H1 (cell line): ENCODE measurements at regions not wholly inside any gene's neighbourhood (a gene's known extent, or its start where the extent isn't known, plus 50 kb on each side); places are given as distances from the start of the nearest gene placed in this dataset.

Source experiments
- CTCF ChIA-PET: fragments of 300-600 bp; sonication (Branson Sonifier 250); formaldehyde crosslinking; loops from one replicate; lab custom pipeline; 2021; ENCODE audit not compliant: partially characterized antibody; lab: Charles Lee
- POLR2A ChIA-PET: fragments of 300-600 bp; sonication (Branson Sonifier 250); formaldehyde crosslinking; loops from one replicate; lab custom pipeline; 2021; ENCODE audit warnings: inconsistent platforms; ENCODE audit not compliant: partially characterized antibody; lab: Charles Lee
- DNase-seq, 2 experiments: peaks; one replicate each; pipeline versions ENCODE4 v3.0.0 to v3.0.0-alpha.2; 2010 to 2022; ENCODE audit warnings: low spot score in 2 of 2, low read depth in 1 of 2, mixed read lengths in 1 of 2
- FAIRE-seq: peaks from 2 replicates; lab custom pipeline; 2011; peaks lifted over from hg19 to GRCh38; lab: Jason Lieb, UNC
- H2AFZ ChIP-seq: 2 replicates; pipeline ENCODE4 v1.8.1; 2012; ENCODE audit warnings: low read length, inconsistent platforms
- H2AK5ac ChIP-seq: 2 replicates; pipeline ENCODE4 v1.6.1; 2013; ENCODE audit warnings: low read depth, low read length
- H2BK120ac ChIP-seq: replicated peaks from 2 replicates; pipeline ENCODE3; 2013; ENCODE audit warnings: low read depth, low read length, inconsistent platforms
- H2BK12ac ChIP-seq: 2 replicates; pipeline ENCODE4 v1.6.1; 2013; ENCODE audit warnings: low read depth, low read length
- H2BK15ac ChIP-seq: 2 replicates; pipeline ENCODE4 v1.6.1; 2013; ENCODE audit warnings: low read length
- H2BK20ac ChIP-seq: 2 replicates; pipeline ENCODE4 v1.6.1; 2013; ENCODE audit warnings: low read length
- H2BK5ac ChIP-seq: 2 replicates; pipeline ENCODE4 v1.6.1; 2013; ENCODE audit warnings: low read depth, low read length
- H3K14ac ChIP-seq: 2 replicates; pipeline ENCODE4 v1.6.1; 2013; ENCODE audit warnings: inconsistent platforms; ENCODE audit not compliant: insufficient read length
- H3K18ac ChIP-seq: 2 replicates; pipeline ENCODE4 v1.6.1; 2013; ENCODE audit warnings: low read length; ENCODE audit errors: extremely low read depth
- H3K23ac ChIP-seq: 2 replicates; pipeline ENCODE4 v1.6.1; 2013; ENCODE audit warnings: inconsistent platforms; ENCODE audit not compliant: insufficient read length
- H3K23me2 ChIP-seq: 2 replicates; pipeline ENCODE4 v1.6.1; 2013; ENCODE audit warnings: low read depth, low read length
- H3K27ac ChIP-seq: 2 replicates; pipeline ENCODE4 v1.6.1; 2011; ENCODE audit warnings: low read depth, low read length, inconsistent platforms
- H3K27me3 ChIP-seq, 4 experiments: replicated peaks in 1 of 4; 1 replicate in 1 of 4; 2 replicates in 3 of 4; pipeline versions ENCODE4 v1.6.1 to v1.8.1; 2011 to 2013; ENCODE audit warnings: low read length in 3 of 4, mild to moderate bottlenecking in 3 of 4, inconsistent platforms in 2 of 4, mixed read lengths in 2 of 4, moderate library complexity in 1 of 4; ENCODE audit not compliant: control insufficient read depth in 3 of 4, insufficient read depth in 3 of 4; ENCODE audit errors: extremely low read depth in 1 of 4
- H3K36me3 ChIP-seq, 4 experiments: 2 replicates each; pipeline versions ENCODE4 v1.6.1 to v1.8.1; 2011 to 2013; ENCODE audit warnings: mild to moderate bottlenecking in 4 of 4, low read length in 3 of 4, moderate library complexity in 2 of 4, control low read depth in 1 of 4, inconsistent platforms in 1 of 4; ENCODE audit not compliant: insufficient read depth in 4 of 4, control insufficient read depth in 2 of 4
- H3K4ac ChIP-seq: replicated peaks from 2 replicates; pipeline ENCODE3; 2013; ENCODE audit warnings: low read length, low read depth, mixed read lengths, inconsistent platforms; ENCODE audit not compliant: insufficient read length
- H3K4me1 ChIP-seq, 4 experiments: replicated peaks in 1 of 4; 1 replicate in 1 of 4; 2 replicates in 3 of 4; pipeline versions ENCODE4 v1.6.1 to v1.8.1; 2011 to 2013; ENCODE audit warnings: low read length in 3 of 4, inconsistent platforms in 2 of 4, mixed read lengths in 1 of 4; ENCODE audit not compliant: insufficient read depth in 4 of 4, control insufficient read depth in 3 of 4
- H3K4me2 ChIP-seq, 2 experiments: 2 replicates each; pipeline versions ENCODE4 v1.6.1 to v1.8.1; 2011 to 2013; ENCODE audit warnings: low read depth in 2 of 2, low read length in 2 of 2, control low read depth in 1 of 2, inconsistent platforms in 1 of 2, mild to moderate bottlenecking in 1 of 2; ENCODE audit not compliant: insufficient read depth in 1 of 2
- H3K4me3 ChIP-seq, 4 experiments: fragments of 200-600, 300-600 bp in 1 of 4; sonication (generic), shearing (Covaris generic), sonication (Bioruptor Twin) in 1 of 4; 2 replicates each; pipeline versions ENCODE4 v1.5.1 to v1.8.1; 2011 to 2016; ENCODE audit warnings: low read length in 4 of 4, low read depth in 3 of 4, control low read depth in 2 of 4, inconsistent platforms in 2 of 4, mild to moderate bottlenecking in 2 of 4, mixed read lengths in 1 of 4, moderate library complexity in 1 of 4; ENCODE audit not compliant: insufficient read depth in 2 of 4; ENCODE audit errors: extremely low read depth in 1 of 4
- H3K56ac ChIP-seq: replicated peaks from 2 replicates; pipeline ENCODE3; 2013; ENCODE audit warnings: low read depth, mild to moderate bottlenecking, mixed read lengths, low read length, inconsistent platforms; ENCODE audit not compliant: insufficient read length
- H3K79me1 ChIP-seq: 2 replicates; pipeline ENCODE4 v1.6.1; 2013; ENCODE audit warnings: low read depth, low read length, control low read depth
- H3K79me2 ChIP-seq, 2 experiments: 2 replicates each; pipeline versions ENCODE4 v1.6.1 to v1.8.1; 2012 to 2013; ENCODE audit warnings: low read length in 2 of 2, mild to moderate bottlenecking in 2 of 2, inconsistent platforms in 1 of 2; ENCODE audit not compliant: insufficient read depth in 2 of 2, control insufficient read depth in 1 of 2
- H3K9ac ChIP-seq, 4 experiments: replicated peaks in 1 of 4; 1 replicate in 1 of 4; 2 replicates in 3 of 4; pipeline versions ENCODE4 v1.6.1 to v1.8.1; 2011 to 2013; ENCODE audit warnings: low read depth in 3 of 4, low read length in 3 of 4, control low read depth in 2 of 4, mild to moderate bottlenecking in 2 of 4, moderate library complexity in 2 of 4, inconsistent platforms in 1 of 4; ENCODE audit errors: extremely low read depth in 1 of 4
- H3K9me3 ChIP-seq, 2 experiments: 2 replicates each; pipeline versions ENCODE4 v1.6.1 to v1.8.1; 2012 to 2013; ENCODE audit warnings: mild to moderate bottlenecking in 2 of 2, moderate library complexity in 2 of 2, control low read depth in 1 of 2, inconsistent platforms in 1 of 2, low read depth in 1 of 2, low read length in 1 of 2, mixed read lengths in 1 of 2; ENCODE audit not compliant: insufficient read depth in 2 of 2
- H4K20me1 ChIP-seq, 2 experiments: replicated peaks in 1 of 2; 2 replicates each; pipeline versions ENCODE3 to v1.8.1; 2011 to 2013; ENCODE audit warnings: inconsistent platforms in 2 of 2, low read length in 2 of 2, mild to moderate bottlenecking in 1 of 2; ENCODE audit not compliant: insufficient read depth in 2 of 2, control insufficient read depth in 1 of 2
- H4K5ac ChIP-seq: 2 replicates; pipeline ENCODE4 v1.6.1; 2013; ENCODE audit warnings: low read length, low read depth, mixed read lengths, inconsistent platforms; ENCODE audit not compliant: insufficient read length
- H4K8ac ChIP-seq: 2 replicates; pipeline ENCODE4 v1.8.0; 2013; ENCODE audit warnings: mild to moderate bottlenecking, moderate library complexity, low read length, inconsistent platforms; ENCODE audit not compliant: insufficient read depth; ENCODE audit errors: extremely low read depth
- H4K91ac ChIP-seq: replicated peaks from 2 replicates; pipeline ENCODE3; 2013; ENCODE audit warnings: low read length, mixed read lengths, inconsistent platforms; ENCODE audit not compliant: insufficient read length
- BRCA1 ChIP-seq: IDR thresholded peaks from 2 replicates; pipeline ENCODE4 v1.6.1; 2012; ENCODE audit warnings: low read depth, low read length, improper control_type of control experiment
- CBX5 ChIP-seq: fragments of 300-800, 300-1000 bp; sonication (generic); IDR thresholded peaks from 2 replicates; pipeline ENCODE4 v1.7.1; 2016; ENCODE audit warnings: antibody characterized with exemption, low read length, low read depth
- CEBPB ChIP-seq: IDR thresholded peaks from 2 replicates; pipeline ENCODE4 v1.6.1; 2012; ENCODE audit warnings: low read depth, low read length
- CHD1 ChIP-seq: IDR thresholded peaks from 2 replicates; pipeline ENCODE4 v1.6.1; 2012; ENCODE audit warnings: low read depth, low read length, improper control_type of control experiment
- GTF2F1 ChIP-seq: IDR thresholded peaks from 2 replicates; pipeline ENCODE4 v1.6.1; 2012; ENCODE audit warnings: low read depth, low read length, improper control_type of control experiment, borderline replicate concordance
- SAP30 ChIP-seq: fragments of 300-600 bp; sonication (generic); IDR thresholded peaks from 2 replicates; pipeline ENCODE4 v1.7.1; 2012; ENCODE audit warnings: low read length, moderate library complexity, mild to moderate bottlenecking, inconsistent platforms; ENCODE audit not compliant: insufficient read depth, insufficient replicate concordance
- SIRT6 ChIP-seq: IDR thresholded peaks from one replicate; pipeline ENCODE4 v1.7.1; 2012; ENCODE audit warnings: low read length, inconsistent platforms
- SP4 ChIP-seq: IDR thresholded peaks from 2 replicates; pipeline ENCODE4 v1.6.1; 2012; ENCODE audit warnings: low read length, inconsistent platforms
- TAF7 ChIP-seq: optimal IDR thresholded peaks from 2 replicates; pipeline ENCODE3; 2011; ENCODE audit warnings: low read depth, mild to moderate bottlenecking, inconsistent platforms, low read length, moderate library complexity, borderline replicate concordance
- TCF12 ChIP-seq: IDR thresholded peaks from 2 replicates; pipeline ENCODE4 v1.6.1; 2011; ENCODE audit warnings: low read depth, mild to moderate bottlenecking, low read length
- USF2 ChIP-seq: IDR thresholded peaks from 2 replicates; pipeline ENCODE4 v1.6.1; 2011; ENCODE audit warnings: low read length, improper control_type of control experiment
- WGBS, 2 experiments: shearing (Covaris generic) in 1 of 2; methylation state at CpG; one replicate each; pipeline versions ENCODE4 v1.1.6 to v1.1.7; 2013 to 2015; ENCODE audit warnings: low lambda C conversion rate in 2 of 2, mixed read lengths in 2 of 2, inconsistent platforms in 1 of 2, low coverage in 1 of 2, missing lambda C conversion rate in 1 of 2; ENCODE audit not compliant: insufficient replicate concordance in 2 of 2, insufficient coverage in 1 of 2, insufficient read length in 1 of 2; ENCODE audit errors: extremely low coverage in 1 of 2, missing lambda C conversion rate in 1 of 2; 5-methylcytosine and 5-hydroxymethylcytosine counted together
- TF ChIP-seq, protein P1 (sequence below): IDR thresholded peaks from 2 replicates; pipeline ENCODE4 v1.6.1; 2012; ENCODE audit warnings: low read length, inconsistent platforms

- no peaks in the 10 kb centered on the region for H3K9me3 ChIP-seq
- H2BK5ac ChIP-seq = no peak overlapping the region
- no peak overlapping the region for H2AFZ ChIP-seq
- WGBS, 2 experiments = 83% methylated on average over 4 of the region's 4 CpGs; no CpG with 5 or more reads in 1 of the 2 experiments
- no peak overlapping the region for H4K91ac ChIP-seq
- no peak overlapping the region for H3K14ac ChIP-seq
- H3K79me1 ChIP-seq = 0 out of 2 replicates have a peak, but pooled peaks cover 2% of the 10 kb centered on the region
- H3K56ac ChIP-seq = no peak overlapping the region
- H2BK15ac ChIP-seq = no peak overlapping the region
- no peak overlapping the region for H3K18ac ChIP-seq
- H3K23me2 ChIP-seq = no peaks in the 10 kb centered on the region
- no peak overlapping the region for H4K5ac ChIP-seq
- H3K9ac ChIP-seq = no peak overlapping the region
- no peak overlapping the region for H3K4me2 ChIP-seq
- H3K79me2 ChIP-seq = no peaks in the 10 kb centered on the region
- no peaks in the 10 kb centered on the region; a peak in 1 of 8 replicates for H3K36me3 ChIP-seq
- no peak overlapping the region for H2AK5ac ChIP-seq
- no peak overlapping the region for H2BK12ac ChIP-seq
- H2BK20ac ChIP-seq = no peak overlapping the region
- H3K4ac ChIP-seq = no peak overlapping the region
- H4K20me1 ChIP-seq = no peaks in the 10 kb centered on the region
- DNase-seq (no peak), FAIRE-seq (no peak)
- no peak overlapping the region for H3K27ac ChIP-seq
- H3K4me1 ChIP-seq = no peaks in the 10 kb centered on the region
- no peak overlapping the region for H4K8ac ChIP-seq
- H3K4me3 ChIP-seq = no peak overlapping the region
- H3K23ac ChIP-seq = no peak overlapping the region
- H3K27me3 ChIP-seq = no peaks in the 10 kb centered on the region
- POLR2A ChIA-PET = no interaction called here
- H2BK120ac ChIP-seq = no peak overlapping the region
- CTCF ChIA-PET = interaction anchor here (0.5 kb wide), 1 partner anchor 16 kb away, joined by 4 read pairs; no protein-coding TSS in a partner anchor
- TF ChIP-seq SIRT6 (no peak), TAF7 (no peak), CHD1 (no peak), SAP30 (no peak), TCF12 (no peak), CEBPB (no peak), GTF2F1 (no peak), USF2 (no peak), CBX5 (no peak), SP4 (no peak), BRCA1 (no peak)
- TF ChIP-seq, protein P1, sequence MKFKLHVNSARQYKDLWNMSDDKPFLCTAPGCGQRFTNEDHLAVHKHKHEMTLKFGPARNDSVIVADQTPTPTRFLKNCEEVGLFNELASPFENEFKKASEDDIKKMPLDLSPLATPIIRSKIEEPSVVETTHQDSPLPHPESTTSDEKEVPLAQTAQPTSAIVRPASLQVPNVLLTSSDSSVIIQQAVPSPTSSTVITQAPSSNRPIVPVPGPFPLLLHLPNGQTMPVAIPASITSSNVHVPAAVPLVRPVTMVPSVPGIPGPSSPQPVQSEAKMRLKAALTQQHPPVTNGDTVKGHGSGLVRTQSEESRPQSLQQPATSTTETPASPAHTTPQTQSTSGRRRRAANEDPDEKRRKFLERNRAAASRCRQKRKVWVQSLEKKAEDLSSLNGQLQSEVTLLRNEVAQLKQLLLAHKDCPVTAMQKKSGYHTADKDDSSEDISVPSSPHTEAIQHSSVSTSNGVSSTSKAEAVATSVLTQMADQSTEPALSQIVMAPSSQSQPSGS = no peak
Observed at GRCh38 chr14:97200245-97200644, 403.1 kb downstream of the VRK1 start.
